ENCODE measurements at regions not wholly inside any gene's neighbourhood (a gene's known extent, or its start where the extent isn't known, plus 50 kb on each side); places are given as distances from the start of the nearest gene placed in this dataset.
A peak's percentile ranks its signal among the peaks of the same experiment; 100 is the strongest.

DNA sequence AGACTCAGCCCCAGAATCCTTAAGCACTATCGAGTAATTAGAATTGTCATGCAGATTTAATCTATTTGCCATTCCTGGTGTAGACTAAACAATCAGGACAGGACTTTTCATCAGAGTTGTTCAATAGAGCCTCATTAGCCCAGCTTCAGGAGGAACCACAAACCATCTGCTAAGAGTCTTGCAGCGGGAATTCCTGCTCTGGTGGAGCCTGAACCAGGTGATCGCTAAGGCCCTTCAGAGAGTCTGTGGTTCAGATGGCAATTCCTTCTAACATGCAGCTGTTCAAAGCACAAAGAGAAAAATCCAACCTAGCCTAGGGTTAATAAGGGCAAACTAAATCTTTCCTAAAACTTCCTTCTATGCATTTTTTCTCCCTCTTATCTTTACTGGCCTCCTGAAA lies 119.1 kb upstream of the CPEB2 start:
- no peak for DNase-seq (ENCODE audit: low read depth)

DNA sequence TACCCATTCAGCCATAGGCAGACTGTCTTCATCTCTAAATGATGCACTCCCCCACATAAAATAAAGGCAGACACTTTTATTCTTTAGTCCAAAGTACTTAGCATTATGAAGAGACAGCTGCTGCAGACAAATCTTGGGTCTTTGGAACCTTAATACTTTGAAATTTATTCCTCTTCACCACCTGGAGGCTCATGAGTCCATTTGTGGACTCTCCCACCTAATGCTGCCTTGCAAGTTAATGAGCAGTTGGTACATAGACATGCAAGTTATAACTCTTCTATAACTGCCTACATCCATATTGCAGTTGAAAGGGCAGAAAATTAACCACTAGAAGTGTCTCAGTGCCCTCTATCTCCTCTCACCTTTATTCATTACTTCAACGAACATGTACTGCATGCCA lies 118.6 kb upstream of the CPEB2 start:
- DNase-seq (ENCODE audit: low read depth) = no peak

DNA sequence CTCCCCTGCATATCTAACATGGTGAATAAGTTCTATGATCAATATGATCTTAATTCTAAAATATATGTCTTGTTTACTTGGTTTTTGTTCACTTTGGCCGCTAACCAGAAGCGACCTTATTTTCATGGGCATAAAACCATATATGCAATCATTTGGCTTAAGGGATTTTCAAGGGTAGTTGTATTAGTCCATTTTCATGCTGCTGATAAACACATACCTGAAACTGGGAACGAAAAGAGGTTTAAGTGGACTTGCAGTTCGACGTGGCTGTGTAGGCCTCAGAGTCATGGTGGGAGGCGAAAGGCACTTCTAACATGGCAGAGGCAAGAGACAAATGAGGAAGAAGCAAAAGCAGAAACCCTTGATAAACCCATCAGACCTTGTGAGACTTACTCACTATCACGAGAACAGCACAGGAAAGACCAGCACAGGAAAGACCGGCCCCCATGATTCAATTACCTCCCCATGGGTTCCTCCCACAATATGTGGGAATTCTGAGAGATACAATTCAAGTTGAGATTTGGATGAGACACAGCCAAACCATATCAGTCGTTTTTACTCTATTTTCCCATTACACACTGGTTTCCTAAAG lies 114.3 kb upstream of the CPEB2 start:
- no peak for DNase-seq (ENCODE audit: low read depth)

DNA sequence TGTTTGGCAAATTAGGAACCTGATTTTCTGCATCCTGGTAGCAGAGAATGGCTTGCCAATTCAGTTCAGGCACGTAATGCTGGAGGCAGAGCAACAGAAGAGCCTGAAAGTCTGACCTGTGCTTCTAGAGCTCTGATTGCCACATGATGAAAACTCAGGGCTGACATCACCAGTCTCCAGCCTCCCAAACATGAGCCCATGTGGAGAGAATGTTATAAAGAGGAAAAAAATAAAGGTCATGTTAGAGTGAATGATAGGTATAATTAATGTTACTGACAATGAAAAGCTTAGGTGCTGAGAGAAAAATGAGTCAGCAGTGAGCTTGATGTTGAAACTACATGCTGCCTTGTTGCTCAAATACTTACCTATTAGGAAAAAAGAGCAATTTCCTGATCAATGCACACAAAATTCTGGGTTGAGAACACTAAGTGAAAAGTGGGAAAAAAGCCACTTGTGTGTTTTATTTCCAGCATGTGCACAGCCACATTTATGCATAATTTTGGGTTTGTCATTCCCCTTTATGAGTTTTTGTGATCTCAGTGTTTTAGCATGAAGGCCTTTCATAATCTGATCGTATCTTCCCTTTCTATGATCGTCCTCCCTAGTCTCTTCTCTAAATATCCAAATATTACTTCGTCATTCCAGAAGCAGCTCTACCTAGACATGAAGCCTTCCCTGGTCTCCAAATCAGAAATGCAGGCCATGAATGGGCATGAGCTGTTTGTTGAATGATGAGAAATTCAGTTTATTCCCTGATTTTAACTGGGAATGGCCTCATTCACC lies 113.3 kb upstream of the CPEB2 start:
- peak; percentile 22 for DNase-seq (ENCODE audit: low read depth)

DNA sequence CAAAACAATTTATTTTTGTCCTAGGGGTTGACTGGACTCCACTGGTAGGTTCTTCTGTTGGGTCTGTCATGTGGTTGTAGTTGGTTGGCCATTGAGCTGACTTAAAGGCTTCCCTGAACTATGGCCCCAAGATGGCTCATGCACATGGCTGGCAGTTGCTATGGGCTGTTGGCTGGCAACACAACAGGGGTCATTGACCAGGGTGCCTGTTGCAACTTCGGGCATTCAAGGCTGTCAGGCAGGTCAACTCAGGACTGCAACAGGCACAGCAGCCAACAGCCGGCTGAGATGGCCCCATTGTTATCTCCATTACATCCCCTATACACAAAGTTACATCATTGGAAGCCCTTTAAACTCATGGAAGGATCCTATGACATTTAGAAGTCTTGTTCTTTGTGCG lies 109.7 kb upstream of the CPEB2 start:
- DNase-seq (ENCODE audit: low read depth) = no peak

DNA sequence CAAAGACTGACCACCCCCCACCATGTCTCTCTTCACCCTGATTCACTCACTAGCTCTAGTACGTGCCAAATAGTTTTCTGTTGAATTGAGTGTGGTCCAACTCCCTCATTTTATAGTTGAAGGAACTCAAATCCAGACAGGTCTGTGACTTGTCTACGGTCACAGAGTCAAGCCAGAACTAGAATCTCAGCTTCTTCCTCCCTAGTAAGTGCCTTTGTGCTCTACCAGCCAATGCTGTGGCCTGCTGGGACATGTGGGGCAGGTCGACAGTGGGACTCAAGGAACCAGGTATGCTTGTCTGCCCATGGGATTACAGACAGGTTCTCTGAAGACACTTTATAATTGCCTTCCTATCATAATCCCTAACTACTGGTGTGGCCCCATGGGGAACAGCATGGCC lies 108.6 kb upstream of the CPEB2 start:
- no peak for DNase-seq (ENCODE audit: low read depth)

DNA sequence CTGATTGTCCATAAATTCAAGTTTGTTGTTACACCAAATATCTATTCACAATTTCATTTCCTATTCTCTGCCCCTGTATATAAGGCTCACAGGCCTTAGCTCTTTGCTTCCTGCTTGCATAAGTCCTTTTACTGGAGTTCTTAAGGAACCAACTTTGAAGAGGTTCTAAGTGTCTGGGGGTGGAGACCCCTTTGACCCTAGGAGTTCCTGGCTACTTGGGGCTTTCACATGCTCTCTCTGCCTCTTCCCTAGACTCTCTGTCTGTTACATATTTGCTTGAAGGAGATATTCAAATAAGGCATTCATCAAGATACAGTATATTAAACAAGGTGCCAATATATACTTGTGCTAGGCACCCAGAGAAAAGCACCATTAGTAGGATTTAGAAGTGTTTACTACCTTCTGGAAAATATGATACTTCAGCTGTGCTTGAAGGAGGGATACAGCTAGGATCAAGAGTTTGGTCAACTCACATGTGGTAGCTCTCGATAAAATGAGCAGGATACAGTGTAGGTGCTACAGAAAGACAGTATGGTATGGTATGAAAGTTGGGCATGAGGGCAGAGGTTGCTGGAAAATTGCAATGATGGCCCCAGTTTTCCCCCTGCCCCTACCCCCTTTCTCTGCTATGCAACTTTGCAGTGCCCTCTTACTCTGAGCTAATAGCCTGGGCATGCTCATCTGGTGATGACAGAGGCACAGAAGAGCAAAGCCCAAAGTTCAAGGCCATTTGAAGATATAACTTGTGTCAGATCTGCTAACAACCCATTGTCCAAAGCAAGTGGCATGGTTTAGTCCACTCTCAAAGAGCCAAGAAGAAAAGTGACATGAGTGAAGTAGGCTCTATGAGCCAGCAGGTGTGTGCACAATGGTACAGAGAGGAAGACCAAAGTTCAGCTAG lies 107.6 kb upstream of the CPEB2 start:
- DNase-seq (ENCODE audit: low read depth) = no peak

DNA sequence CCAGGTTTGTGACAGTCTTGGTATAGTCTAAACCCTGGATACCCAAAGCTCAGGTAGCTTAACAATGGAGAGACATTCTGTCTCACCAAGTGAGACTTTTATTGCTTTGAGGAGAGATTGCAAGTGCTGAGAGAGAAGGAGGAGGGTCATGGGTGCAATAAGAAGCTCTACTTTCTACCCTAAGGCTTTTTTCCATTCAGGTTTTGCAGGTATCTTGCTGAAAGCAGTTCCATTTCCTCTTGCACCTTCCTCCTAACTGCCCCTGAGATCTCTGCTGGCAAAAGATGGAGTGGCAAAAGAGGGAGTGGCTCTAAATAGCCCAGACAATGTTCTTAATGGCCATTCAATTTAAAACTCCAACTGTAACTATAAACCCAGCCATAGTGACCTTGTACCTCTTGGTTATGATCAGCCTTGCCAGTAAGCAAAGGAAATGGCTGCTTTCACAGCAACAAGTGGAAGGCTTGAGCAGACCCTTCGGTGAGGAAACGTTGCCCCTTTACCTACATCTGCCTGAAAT lies 105.6 kb upstream of the CPEB2 start:
- DNase-seq (ENCODE audit: low read depth) = no peak

DNA sequence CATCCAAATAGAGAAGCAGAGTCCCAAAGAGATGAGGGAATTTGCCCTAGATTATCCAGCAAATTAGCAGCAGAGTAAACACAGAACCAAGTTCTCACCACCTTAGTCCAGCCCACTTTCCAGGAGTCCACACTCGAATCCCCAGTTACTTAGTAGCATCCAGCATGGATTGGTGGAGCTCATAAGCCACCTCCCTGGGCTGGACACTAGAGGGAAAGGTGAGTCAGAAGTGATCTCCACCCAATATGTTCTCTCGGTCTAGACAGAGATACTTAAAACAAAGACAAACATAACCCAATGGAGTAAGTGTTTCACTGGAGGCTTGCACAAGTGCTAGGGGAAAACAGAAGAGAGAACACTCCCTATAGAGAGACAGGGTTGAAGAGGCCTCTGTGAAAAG lies 105.1 kb upstream of the CPEB2 start:
- DNase-seq (ENCODE audit: low read depth) = no peak

DNA sequence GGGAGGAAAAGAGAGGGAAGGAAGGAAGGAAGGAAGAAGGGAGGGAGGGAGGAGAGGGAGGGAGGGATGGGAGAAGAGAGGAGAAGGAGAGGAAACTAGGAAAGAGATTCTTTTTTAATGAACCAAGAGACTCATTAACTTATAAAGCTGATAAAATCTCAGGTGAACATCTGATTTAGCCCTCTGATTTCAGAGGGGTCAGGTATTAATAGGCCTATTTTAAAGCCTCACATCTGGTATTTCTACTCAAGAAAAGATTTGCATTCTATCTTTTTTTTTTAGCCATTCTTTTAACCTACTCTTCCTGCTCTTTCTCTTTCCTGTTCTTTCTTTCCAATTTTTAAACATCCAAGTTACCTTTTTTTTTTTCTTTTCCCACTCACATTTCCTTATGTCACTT lies 103.3 kb upstream of the CPEB2 start:
- no peak for DNase-seq (ENCODE audit: low read depth)

DNA sequence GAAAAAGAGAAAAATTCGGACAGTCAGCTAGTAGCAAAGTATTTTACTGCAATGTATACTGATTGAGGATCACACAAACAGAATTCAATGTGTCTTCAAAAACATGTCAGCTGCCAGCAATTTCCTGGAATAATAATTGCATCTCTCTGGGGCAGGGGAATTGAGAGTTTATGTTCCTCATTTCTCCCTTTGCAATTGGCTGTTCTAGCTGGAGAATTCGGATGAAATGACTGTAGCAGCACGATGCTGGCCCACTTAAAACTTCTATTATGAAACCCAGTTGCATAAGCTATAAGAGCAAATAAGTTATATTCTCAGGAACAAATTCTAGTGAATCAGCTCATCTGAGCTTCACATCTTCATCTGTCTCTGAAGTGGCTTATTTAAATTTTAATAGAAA lies 99.9 kb upstream of the CPEB2 start:
- DNase-seq (ENCODE audit: low read depth) = no peak

DNA sequence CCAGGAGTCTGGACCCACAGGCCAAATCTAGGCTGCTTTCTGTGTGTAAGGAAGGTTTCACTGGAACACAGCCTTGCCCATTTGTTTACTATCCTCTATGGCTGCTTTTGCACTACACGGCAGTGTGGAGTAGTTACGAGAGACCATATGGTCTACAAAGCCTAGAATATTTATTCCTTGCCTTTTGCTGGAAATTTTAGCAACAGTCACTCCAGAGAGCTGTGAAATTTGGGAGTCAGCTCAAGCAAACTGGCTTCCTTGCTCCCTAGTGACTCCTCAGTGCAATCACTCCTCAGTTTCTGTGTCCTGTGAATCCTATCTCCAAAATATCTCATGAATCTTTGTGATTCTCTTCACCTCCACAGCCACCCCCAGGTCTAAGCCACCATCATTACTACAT lies 99.0 kb upstream of the CPEB2 start:
- DNase-seq (ENCODE audit: low read depth) = no peak

DNA sequence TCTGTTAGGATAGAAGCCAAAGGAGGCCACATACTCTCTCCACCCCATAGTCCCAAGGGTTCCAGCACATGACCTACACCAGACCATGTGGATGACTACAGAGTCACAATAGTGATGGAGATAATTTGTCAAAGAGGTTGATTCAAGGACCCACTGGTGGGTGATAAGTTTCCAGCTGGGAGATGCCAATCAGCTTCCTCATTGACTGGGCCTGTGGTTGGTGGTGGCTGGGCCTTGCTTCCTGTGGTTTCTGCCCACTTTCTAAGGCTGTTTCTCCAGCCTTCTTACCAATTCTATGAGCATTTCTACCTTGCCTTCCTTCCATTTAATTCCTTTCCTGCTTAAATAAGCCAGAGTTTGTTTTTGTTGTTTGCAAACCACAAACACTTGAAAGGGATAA lies 95.5 kb upstream of the CPEB2 start:
- peak; percentile 40 for DNase-seq (ENCODE audit: low read depth)

DNA sequence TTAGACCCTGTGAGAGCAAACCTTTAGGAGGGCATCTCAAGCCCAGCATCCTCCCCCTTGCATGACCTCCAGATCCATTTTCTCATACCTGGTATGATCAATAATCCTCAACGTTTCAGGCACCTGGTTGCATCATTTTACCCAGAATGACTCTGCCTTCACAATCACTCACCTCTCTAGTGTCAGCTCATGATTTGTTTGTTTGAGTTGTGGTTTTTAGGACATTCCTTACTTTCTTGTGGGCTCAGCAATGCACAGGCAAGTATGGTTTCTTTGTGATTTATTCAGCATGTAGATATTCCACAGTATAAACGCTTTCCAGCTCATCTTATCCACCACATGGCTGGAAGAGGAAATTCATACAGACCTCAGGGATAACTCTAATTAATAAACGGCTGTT lies 93.6 kb upstream of the CPEB2 start:
- no peak for DNase-seq (ENCODE audit: low read depth)

DNA sequence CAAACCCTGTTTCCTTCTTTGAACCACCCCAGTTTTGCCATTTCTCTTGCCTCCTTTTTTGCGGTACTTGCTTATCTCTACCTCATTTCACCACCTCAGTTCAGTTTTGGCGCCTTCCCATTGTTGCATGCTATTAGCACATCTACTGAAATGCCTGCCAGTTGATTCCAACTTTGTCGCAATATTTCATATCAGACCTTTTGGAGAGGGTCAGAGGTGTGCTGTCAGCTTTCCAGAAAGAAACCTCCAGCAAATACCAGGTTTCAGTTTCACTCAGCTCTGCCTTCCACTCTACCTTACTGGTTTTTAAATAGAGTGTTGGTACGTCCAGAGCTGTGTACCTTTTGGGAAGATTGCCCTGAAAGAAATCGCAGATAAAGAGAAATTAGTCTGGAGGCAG lies 91.9 kb upstream of the CPEB2 start:
- DNase-seq (ENCODE audit: low read depth) = no peak

DNA sequence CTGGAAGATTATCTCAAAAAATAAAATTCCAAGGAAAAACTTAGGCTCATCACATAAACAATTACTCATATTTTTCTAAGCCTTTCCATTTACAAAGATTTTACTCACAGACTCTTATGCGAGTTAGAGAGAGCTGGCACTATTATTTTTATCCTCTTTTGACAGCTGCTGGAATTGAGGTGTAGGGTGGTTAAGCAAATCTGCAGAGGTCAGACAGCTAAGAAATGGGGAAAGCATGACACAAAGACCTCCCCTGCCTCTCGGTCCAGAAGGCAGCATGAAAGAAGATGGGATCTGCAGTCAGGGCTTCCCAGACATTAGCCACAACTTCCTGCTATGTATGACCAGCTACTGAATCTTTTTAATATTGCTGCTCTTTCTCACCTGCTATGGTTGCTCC lies 89.9 kb upstream of the CPEB2 start:
- no peak for DNase-seq (ENCODE audit: low read depth)

DNA sequence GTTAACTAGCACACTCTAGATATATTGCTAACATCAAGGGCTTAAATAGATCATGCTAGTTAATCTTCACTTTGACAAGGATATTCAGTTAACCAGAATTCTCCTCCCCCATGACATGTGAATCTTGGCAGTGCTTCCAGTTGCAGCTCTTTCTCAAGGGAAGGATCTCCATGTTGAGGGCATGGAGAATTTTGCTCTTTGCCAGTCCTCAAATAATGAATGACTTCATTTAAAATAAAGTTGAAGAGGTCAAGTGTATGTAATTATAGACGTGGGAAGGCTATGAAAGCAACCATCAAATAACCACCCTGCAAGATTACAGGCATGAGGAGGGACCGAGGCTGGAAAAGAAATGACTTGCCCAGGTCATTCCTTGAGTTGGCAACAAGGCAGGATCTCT lies 87.3 kb upstream of the CPEB2 start:
- DNase-seq (ENCODE audit: low read depth) = no peak

DNA sequence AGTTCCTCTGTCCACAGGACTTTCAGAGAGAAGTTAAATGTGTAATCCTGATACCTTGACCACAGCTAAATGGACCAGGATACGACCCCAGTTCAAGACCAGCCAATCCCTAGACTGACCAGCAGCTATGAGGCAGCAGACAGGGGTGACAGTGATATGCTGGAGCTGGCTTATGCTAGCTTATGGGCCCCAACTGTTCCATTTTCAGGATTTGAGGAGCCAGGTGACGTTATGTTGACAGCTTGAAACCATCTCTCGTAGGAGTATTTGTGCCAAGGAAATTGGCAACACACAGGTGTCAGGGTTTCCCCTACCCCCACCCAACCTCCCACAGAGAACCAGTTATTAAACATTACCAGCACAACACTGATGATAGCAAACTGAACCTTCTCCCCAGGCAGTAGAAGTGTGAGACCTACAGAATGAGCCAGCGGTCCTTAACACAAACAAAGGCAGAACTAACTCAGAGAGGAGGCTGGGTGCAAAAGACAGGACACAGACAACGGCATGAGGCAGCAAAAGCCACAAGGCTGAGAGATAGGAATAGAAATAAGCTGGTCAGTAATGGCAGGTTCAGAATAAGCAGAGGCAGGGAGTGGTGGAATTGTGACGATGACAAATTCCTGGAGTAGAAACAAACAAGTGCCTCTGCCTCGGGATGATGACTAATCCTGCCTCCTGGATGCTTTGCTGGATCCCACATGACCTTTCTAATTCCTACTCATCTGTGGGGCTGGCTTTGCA lies 85.6 kb upstream of the CPEB2 start:
- DNase-seq (ENCODE audit: low read depth) = peak; percentile 57

DNA sequence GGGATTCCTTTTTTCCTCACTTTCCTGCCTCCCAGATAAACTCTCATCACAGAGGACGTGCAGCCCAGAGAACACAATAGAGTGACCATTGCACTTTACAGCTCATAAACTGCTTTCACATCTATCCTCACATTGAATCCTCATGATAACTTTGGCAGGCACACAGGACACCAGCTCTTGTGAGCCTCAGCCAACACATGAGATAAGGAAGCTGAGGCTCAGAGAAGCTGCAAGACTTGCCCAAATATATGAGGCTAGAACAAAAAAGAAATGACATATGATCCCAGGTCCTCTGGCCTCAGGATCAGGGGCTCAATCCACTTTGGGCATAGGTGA lies 85.0 kb upstream of the CPEB2 start:
- no peak for DNase-seq (ENCODE audit: low read depth)

DNA sequence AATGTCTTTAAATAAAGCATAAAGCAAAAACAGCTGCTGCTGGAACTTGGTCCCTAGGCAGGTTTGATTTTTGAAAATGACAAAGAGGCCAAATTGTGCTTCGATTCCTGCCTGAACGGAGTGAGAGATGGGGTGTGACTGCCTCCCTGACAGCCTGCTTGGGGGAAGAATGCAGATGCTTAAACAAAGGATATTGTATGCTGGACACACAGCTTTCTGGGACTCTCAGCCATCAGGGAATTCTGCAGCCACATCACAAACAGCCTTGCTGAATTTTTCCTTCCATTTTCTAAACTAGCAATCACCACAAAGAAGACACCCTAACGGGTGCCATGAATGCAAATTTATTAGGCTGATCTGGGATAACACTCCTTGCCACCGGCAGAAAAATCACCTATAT lies 83.9 kb upstream of the CPEB2 start:
- DNase-seq (ENCODE audit: low read depth) = no peak

DNA sequence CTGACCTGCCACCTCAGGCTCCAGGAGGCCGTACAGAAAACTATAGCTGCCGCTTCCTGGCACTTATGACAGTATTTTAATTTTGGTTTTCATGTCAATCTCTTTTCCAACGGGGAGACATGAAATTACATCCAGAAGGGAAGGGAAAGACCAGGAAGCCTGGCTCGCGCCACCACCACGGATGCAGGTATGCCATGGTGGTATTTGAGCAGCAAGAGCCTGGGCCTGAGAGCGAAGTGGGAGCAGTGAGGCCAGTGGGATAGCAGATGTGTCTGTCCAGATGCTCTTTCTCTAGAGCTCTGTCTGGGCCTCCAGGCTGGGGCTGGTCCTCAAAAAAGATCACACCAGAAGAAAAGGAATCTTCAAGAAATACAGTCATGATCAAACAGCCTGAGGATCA lies 82.5 kb upstream of the CPEB2 start:
- DNase-seq (ENCODE audit: low read depth) = no peak

DNA sequence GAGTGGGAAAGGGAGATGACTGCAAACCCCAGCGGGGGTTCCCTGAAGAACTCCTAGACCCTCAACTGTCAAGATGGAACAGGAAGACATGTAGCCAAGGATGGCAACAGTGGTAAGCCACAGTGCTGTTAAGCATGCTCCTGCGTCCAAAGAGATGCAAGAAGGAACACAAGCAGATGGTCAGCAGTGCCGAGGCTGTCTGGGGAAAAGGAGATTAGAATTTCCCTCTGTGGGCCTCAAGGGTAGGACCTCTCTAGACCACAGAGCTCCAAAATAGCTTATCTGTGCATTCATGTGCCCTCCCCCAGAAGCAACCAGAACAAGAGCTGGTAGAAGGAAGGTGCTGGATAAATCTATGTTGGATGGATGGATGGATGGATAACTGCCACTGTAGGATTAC lies 82.0 kb upstream of the CPEB2 start:
- DNase-seq (ENCODE audit: low read depth) = no peak

All from stromal cell of bone marrow (primary cell).